Esophagus (tissue), 2 donors: ENCODE measurements at regions not wholly inside any gene's neighbourhood (a gene's known extent, or its start where the extent isn't known, plus 50 kb on each side); places are given as distances from the start of the nearest gene placed in this dataset.

Source experiments
- H3K27ac ChIP-seq, 2 donors: one replicate each; pipeline ENCODE4 v1.5.1; 2013; ENCODE audit warnings: low read depth in 2 of 2, mild to moderate bottlenecking in 2 of 2, inconsistent platforms in 1 of 2, low read length in 1 of 2, moderate library complexity in 1 of 2
- H3K27me3 ChIP-seq, 2 donors: one replicate each; pipeline ENCODE4 v1.6.1; 2013; ENCODE audit warnings: low read length in 2 of 2, control low read depth in 1 of 2, mild to moderate bottlenecking in 1 of 2; ENCODE audit not compliant: insufficient read depth in 2 of 2, control insufficient read depth in 1 of 2
- H3K36me3 ChIP-seq, 2 donors: one replicate each; pipeline ENCODE4 v1.6.1; 2013; ENCODE audit warnings: low read length in 1 of 2; ENCODE audit not compliant: control insufficient read depth in 2 of 2, insufficient read depth in 2 of 2
- H3K4me1 ChIP-seq, 2 donors: one replicate each; pipeline ENCODE4 v1.6.1; 2013; ENCODE audit warnings: low read length in 1 of 2; ENCODE audit not compliant: control insufficient read depth in 2 of 2, insufficient read depth in 2 of 2
- H3K4me3 ChIP-seq, 2 donors: one replicate each; pipeline ENCODE4 v1.5.1; 2013; ENCODE audit warnings: low read length in 2 of 2, mild to moderate bottlenecking in 2 of 2, low read depth in 1 of 2, moderate library complexity in 1 of 2
- H3K9me3 ChIP-seq, 2 donors: one replicate each; pipeline ENCODE4 v1.6.1; 2013; ENCODE audit warnings: mild to moderate bottlenecking in 2 of 2, low read depth in 1 of 2, low read length in 1 of 2, moderate library complexity in 1 of 2; ENCODE audit not compliant: control insufficient read depth in 2 of 2, insufficient read depth in 1 of 2
- WGBS, 2 donors: extraction: QIAGEN DNeasy Blood & Tissue Kit; methylation state at CpG; one replicate each; pipeline ENCODE4 v1.1.7; 2013; 5-methylcytosine and 5-hydroxymethylcytosine counted together
- donor health status: healthy with polysubstance abuse.
- donor health status: Bipolar disorder and iron deficiency.

GRCh38 chr20:60966031-60966430 is 286.0 kb upstream of the CDH4 start:
- 79 to 80% methylated on average over 9 of the region's 9 CpGs for WGBS, 2 donors
- Histone ChIP-seq H3K27ac (no peak overlapping the region), H3K36me3 (no peaks in the 10 kb centered on the region), H3K4me3 (no peak overlapping the region), H3K9me3 (peaks cover 0 to 7% of the 10 kb centered on the region in 2 donors), H3K4me1 (no peaks in the 10 kb centered on the region), H3K27me3 (peaks cover 0 to 4% of the 10 kb centered on the region in 2 donors)

GRCh38 chr20:60966766-60967165 is 285.3 kb upstream of the CDH4 start:
- WGBS, 2 donors: 84 to 86% methylated on average over 19 of the region's 19 CpGs
- Histone ChIP-seq H3K4me3 (no peak overlapping the region), H3K36me3 (no peaks in the 10 kb centered on the region), H3K27ac (no peak overlapping the region), H3K9me3 (peaks cover 0 to 7% of the 10 kb centered on the region in 2 donors), H3K4me1 (no peaks in the 10 kb centered on the region), H3K27me3 (peaks cover 0 to 4% of the 10 kb centered on the region in 2 donors)

DNA sequence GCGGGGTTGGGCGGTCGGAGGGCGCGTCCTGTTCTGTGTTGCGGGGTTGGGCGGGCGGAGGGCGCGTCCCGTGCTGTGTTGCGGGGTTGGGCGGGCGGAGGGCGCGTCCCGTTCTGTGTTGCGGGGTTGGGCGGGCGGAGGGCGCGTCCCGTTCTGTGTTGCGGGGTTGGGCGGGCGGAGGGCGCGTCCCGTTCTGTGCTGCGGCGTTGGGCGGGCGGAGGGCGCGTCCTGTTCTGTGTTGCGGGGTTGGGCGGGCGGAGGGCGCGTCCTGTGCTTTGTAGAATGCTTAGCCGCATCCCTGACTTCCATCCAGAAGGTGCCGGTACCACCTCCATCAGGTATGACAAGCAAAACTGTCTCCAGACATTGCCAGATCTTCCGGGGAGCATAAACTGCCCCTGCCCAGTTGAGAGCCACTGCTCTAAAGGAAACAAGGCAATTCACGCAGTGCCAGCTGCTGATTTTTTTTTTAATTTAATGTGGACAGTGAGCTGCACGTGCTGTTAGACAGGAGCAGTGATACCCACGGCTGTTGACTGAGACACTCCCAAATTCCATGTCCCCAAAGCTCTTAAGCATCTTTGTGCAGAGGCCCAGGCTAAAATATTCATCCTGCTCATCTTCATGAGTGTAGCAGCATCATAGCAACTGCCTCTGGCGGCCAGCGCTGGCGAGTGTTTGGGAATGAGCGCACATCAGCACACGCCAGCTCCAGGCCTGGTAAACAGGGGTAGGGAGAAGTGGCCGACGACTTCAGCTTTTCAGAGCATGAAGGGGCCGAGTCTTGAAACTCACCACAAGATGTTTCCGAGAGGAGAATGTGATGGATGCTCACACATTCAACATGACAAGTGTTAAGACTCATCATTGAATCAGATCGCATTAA is 284.4 kb upstream of the CDH4 start:
- no peak overlapping the region for H3K4me3 ChIP-seq
- no peaks in the 10 kb centered on the region for H3K36me3 ChIP-seq
- peaks cover 0 to 7% of the 10 kb centered on the region in 2 donors for H3K9me3 ChIP-seq
- H3K27me3 ChIP-seq: peaks cover 0 to 4% of the 10 kb centered on the region in 2 donors
- H3K4me1 ChIP-seq: no peaks in the 10 kb centered on the region
- 55 to 75% methylated on average over 56 of the region's 56 CpGs for WGBS, 2 donors
- H3K27ac ChIP-seq: no peak overlapping the region

DNA sequence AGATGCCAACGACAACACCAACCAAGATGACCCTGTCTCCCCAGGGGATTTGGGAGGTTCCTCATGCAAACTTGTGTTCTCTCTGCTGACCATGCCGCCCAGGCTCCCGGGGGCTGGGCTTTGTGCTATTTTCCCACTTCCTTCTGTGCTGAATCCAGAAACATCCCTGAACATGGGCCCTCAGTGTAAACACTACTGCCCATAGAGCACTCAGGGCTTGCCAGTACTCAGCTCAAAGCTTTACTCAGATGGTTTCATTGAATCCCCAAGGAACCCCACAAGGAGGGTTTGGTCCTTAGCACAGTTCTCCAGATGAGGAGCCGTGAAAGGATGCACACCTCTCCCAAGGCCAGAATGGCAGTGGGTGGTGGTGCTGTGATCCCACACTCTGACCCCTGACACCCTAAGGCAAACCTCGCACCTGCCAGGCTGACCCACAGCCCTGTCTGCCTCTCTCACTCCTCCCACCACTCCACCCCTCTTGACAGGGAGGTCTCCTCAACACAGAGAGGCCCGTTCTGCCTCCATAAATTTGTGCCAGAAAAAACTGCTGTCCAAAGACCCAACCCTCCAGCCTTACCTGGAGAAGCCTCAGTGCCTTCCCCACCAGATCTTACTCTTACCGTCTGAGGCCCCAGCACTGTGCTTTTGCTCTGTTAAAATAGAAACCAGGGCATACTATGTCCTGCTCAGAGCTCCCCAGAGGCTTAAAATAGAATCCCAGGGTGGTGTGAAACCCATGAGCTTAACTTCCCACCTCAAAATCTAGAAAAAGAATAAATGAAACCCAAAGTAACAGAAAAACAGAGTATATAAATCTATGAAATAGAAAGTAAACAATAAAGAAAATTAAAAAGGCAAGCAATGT is 283.0 kb upstream of the CDH4 start:
- Histone ChIP-seq H3K36me3 (no peaks in the 10 kb centered on the region), H3K27ac (no peak overlapping the region), H3K27me3 (peaks cover 0 to 4% of the 10 kb centered on the region in 2 donors), H3K9me3 (peaks cover 2 to 7% of the 10 kb centered on the region in 2 donors), H3K4me1 (no peaks in the 10 kb centered on the region), H3K4me3 (no peak overlapping the region)
- 85 to 90% methylated on average over 7 of the region's 7 CpGs for whole genome bisulfite sequencing, 2 donors

DNA sequence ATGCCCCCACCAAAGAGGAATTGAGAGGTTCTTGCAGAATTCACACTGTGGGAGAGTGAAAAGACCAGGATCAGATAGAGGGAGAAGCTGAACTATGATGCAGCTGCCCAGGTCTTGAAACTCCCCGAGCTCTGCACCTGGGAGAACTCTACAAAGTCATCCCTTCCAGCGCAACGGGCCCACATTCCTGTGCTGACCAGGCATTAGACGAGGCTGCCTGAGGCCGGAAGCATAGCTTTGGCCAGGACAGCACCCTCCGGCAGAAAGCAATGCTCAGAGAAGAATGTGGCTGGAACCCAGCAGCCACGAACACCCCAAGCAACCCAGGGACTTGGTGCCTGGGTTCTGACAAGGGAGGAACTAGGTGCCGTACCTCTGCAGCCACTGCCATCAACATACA is 281.5 kb upstream of the CDH4 start:
- Histone ChIP-seq H3K27me3 (peaks cover 0 to 4% of the 10 kb centered on the region in 2 donors), H3K4me3 (no peak overlapping the region), H3K36me3 (no peaks in the 10 kb centered on the region), H3K27ac (no peak overlapping the region), H3K9me3 (peaks cover 2 to 3% of the 10 kb centered on the region in 2 donors), H3K4me1 (no peaks in the 10 kb centered on the region)
- WGBS, 2 donors: 73 to 74% methylated on average over 8 of the region's 8 CpGs

GRCh38 chr20:60974022-60974421 is 278.0 kb upstream of the CDH4 start:
- no peak overlapping the region for H3K27ac ChIP-seq
- peaks cover 2 to 5% of the 10 kb centered on the region in 2 donors for H3K9me3 ChIP-seq
- no peaks in the 10 kb centered on the region for H3K27me3 ChIP-seq
- H3K4me3 ChIP-seq: no peak overlapping the region
- 83 to 86% methylated on average over 10 of the region's 10 CpGs for WGBS, 2 donors
- H3K4me1 ChIP-seq: no peaks in the 10 kb centered on the region
- H3K36me3 ChIP-seq: no peaks in the 10 kb centered on the region

GRCh38 chr20:60974441-60974945 is 277.6 kb upstream of the CDH4 start:
- H3K36me3 ChIP-seq: no peaks in the 10 kb centered on the region
- H3K4me1 ChIP-seq: no peaks in the 10 kb centered on the region
- no peaks in the 10 kb centered on the region for H3K27me3 ChIP-seq
- 77 to 79% methylated on average over 9 of the region's 9 CpGs for WGBS, 2 donors
- H3K4me3 ChIP-seq: no peak overlapping the region
- no peak overlapping the region for H3K27ac ChIP-seq
- peaks cover 2 to 6% of the 10 kb centered on the region in 2 donors for H3K9me3 ChIP-seq

DNA sequence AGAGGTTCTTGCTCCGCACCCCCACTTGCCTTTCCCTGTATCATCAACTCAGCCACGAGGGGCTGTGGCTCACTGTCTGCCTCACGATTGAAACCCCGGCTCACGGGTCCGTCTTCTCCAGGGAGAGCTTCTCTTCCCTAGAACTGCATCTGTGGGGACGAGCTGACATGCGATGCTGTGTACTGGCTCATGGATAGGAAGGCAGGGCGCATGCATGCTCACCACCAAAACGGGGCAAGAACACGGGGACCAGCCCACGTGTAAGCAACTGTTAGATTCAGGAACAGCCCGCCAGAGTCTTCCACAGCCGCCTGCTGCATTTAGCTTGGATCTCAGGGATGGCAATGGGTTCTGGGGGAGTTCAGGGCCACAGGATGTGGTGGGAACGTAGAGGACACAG is 275.9 kb upstream of the CDH4 start:
- Histone ChIP-seq H3K36me3 (no peaks in the 10 kb centered on the region), H3K27me3 (no peaks in the 10 kb centered on the region), H3K4me1 (no peaks in the 10 kb centered on the region), H3K4me3 (no peak overlapping the region), H3K27ac (no peak overlapping the region), H3K9me3 (peaks cover 2 to 6% of the 10 kb centered on the region in 2 donors)
- 88% methylated on average over 15 of the region's 15 CpGs for WGBS, 2 donors

GRCh38 chr20:60976913-60977312 is 275.1 kb upstream of the CDH4 start:
- H3K4me1 ChIP-seq: no peaks in the 10 kb centered on the region
- no peak overlapping the region for H3K4me3 ChIP-seq
- 71 to 74% methylated on average over 4 of the region's 4 CpGs for WGBS, 2 donors

More at GRCh38 chr20:60976913-60977312, 275.1 kb upstream of the CDH4 start:
- Histone ChIP-seq H3K27me3 (no peaks in the 10 kb centered on the region), H3K27ac (no peak overlapping the region), H3K36me3 (no peaks in the 10 kb centered on the region), H3K9me3 (peaks cover 2 to 6% of the 10 kb centered on the region in 2 donors)
